H54 (cell line): ENCODE measurements at regions not wholly inside any gene's neighbourhood (a gene's known extent, or its start where the extent isn't known, plus 50 kb on each side); places are given as distances from the start of the nearest gene placed in this dataset.

Experiments used
- DNase-seq: peaks from one replicate; pipeline ENCODE4 v3.0.0; 2011; ENCODE audit warnings: low spot score, mixed read lengths; ENCODE audit not compliant: insufficient read length
- FAIRE-seq: peaks from 3 replicates; lab custom pipeline; 2011; peaks lifted over from hg19 to GRCh38; lab: Jason Lieb, UNC
- POLR2A ChIP-seq: IDR thresholded peaks from 2 replicates; pipeline ENCODE4 v1.6.1; 2011; ENCODE audit warnings: low read depth, mild to moderate bottlenecking, low read length

DNA sequence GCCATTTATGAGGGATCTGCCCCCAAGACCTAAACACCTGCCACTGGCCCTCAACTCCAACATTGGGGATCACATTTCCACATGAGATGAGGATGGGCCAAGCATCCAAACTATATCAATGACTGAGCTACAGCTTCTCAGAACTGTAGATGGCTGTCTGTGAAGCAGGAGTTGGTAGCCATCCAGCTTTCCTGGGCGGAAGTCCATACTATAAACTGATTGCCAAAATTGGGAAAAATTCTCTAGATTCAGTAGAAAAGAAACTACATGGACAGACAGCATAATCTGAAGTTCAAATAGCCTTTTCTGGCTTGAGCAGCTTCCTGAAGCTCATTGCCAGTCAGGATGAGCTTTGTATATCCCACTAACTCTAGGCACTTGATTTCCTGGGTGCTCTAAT is 214.7 kb upstream of the ZBTB20 start:
- no peak for TF ChIP-seq POLR2A
- FAIRE-seq (no peak), DNase-seq (no peak)

GRCh38 chr3:115363071-115363470 is 216.0 kb upstream of the ZBTB20 start:
- FAIRE-seq (peak; percentile 64), DNase-seq (no peak)
- no peak for TF ChIP-seq POLR2A

GRCh38 chr3:115369021-115369420 is 221.9 kb upstream of the ZBTB20 start:
- FAIRE-seq = no peak
- TF ChIP-seq POLR2A = no peak
- no peak for DNase-seq

- FAIRE-seq (no peak), DNase-seq (no peak)
- TF ChIP-seq POLR2A = no peak
Observed at GRCh38 chr3:115375362-115375761, 228.3 kb upstream of the ZBTB20 start.

DNA sequence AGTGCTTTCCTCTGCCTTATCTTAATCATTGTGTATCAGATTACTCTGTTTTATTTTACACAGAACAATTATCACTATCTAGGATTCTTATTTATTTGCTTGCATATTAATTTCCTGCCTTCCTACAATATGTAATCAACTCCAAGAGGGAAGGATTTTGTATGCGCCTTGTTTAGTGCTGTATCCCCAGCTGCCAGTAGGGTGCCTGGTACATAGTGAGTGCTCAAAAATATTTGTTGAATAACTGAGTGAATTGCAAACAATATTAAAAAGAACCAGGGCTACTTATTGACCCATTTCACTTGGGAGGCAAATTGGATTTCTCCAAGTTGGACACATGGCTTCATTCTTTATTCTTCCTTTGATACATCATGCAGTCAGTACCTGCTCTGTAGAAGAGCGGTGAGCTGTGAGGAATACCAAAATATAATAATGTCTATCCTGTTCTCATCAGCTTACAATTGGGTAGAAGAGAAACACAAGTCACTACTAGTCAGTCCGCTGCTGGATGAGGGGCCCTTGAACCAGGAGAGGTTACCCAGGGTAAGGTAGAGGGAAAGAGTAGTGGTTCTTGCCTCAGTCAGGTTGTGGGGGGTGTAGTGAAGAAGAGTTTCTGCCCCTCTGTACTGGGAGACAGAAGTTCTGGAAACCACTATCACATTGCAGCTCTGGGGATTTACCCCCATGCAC is 233.9 kb upstream of the ZBTB20 start:
- DNase-seq (no peak), FAIRE-seq (no peak)
- no peak for TF ChIP-seq POLR2A

- FAIRE-seq (no peak), DNase-seq (no peak)
- TF ChIP-seq POLR2A = no peak
Observed at GRCh38 chr3:115381573-115381912, 234.5 kb upstream of the ZBTB20 start.

- FAIRE-seq (no peak), DNase-seq (no peak)
Observed at GRCh38 chr3:115381931-115382330, 234.8 kb upstream of the ZBTB20 start.

GRCh38 chr3:115384381-115384780 is 237.3 kb upstream of the ZBTB20 start:
- TF ChIP-seq POLR2A = no peak
- no peak for FAIRE-seq
- DNase-seq = no peak

More at GRCh38 chr3:115381931-115382330, 234.8 kb upstream of the ZBTB20 start:
- no peak for TF ChIP-seq POLR2A

DNA sequence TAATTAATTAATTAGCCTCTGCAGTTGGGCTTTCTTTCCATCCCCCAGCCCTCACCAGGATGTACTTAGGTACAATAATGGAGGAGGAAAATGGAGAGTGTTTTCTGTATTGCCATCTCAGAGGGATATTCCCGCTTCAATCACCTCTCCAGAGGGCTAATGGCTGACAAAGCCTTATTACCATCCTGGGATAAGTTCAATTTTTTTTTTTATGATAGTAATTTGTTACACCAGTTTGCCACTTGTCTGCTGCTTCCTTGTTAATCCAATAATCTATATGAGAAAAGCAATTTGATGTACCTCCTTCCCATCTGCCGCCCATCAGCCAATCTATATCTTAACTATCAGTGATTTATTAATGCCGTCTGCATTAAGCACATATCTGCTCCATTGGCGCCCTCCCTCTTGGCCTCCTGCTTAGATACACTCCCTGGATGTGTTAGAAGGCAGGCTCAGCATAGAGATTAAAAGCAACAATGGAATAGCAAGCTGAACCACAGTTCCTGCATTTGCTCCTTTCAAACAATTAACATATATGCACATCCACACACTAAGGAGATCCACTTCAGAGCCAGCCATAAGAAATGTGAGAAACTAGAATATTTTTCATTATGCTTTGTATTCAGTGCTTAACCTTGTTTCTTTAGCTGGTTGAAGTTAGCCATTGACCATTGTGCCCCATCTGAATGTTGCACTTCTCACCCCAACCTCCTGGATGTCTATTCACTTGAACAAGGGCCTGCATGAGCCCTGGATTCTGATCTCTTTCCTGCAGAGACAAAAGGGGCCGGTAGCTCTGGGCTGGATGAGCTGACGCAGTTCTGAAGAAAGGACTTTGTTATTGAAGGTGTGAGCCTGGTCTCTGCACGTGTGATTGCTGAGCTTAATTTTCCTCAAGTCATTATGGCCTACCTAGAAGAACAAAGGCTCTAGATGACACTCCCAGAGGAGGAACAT is 237.3 kb upstream of the GAP43 start:
- DNase-seq = no peak
- no peak for TF ChIP-seq POLR2A

DNA sequence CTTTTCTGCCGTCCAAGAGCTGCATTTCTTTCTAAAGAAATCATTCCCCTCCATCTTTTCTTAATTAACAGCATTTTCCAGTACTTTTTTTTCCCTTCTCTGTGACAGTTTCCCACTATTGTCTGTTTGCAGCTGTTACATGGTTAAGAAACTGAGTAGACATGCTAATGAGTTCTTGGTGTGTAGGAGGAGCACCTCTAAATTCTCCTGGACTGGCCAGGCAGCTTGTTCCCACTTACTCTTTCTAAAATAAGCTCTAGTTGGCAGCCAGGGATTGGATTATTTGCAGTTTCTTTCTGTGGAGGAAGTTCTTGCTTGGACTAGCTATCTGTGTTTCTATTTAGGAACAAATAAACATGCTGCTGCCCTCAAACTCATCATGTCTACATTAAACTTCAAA is 235.1 kb upstream of the GAP43 start:
- FAIRE-seq (no peak), DNase-seq (no peak)
- TF ChIP-seq POLR2A = no peak

More for the DNA sequence above, 237.3 kb upstream of the GAP43 start:
- FAIRE-seq = no peak

GRCh38 chr3:115388811-115389210 is 234.5 kb upstream of the GAP43 start:
- DNase-seq = no peak
- TF ChIP-seq POLR2A = no peak
- no peak for FAIRE-seq

GRCh38 chr3:115396801-115397200 is 226.5 kb upstream of the GAP43 start:
- no peak for TF ChIP-seq POLR2A
- no peak for DNase-seq
- no peak for FAIRE-seq

DNA sequence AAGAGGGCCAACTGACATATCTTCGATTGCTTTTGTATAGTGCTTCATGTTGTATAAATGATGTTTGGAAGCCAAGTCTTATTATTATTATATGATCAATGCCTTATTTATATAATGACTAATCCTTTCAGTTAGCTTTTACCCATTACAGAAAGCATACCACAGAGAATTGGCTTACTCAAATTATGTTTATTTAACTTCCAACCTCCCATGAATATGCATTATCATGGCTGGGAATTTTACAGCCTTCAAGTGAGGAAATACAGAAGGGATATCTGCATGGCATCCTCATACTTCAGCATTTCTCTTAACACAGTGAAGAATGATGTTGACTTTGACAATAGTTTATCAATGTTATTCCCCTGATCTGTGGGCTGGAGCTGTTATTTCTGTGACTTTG is 225.9 kb upstream of the GAP43 start:
- FAIRE-seq (no peak), DNase-seq (no peak)
- TF ChIP-seq POLR2A = no peak

DNA sequence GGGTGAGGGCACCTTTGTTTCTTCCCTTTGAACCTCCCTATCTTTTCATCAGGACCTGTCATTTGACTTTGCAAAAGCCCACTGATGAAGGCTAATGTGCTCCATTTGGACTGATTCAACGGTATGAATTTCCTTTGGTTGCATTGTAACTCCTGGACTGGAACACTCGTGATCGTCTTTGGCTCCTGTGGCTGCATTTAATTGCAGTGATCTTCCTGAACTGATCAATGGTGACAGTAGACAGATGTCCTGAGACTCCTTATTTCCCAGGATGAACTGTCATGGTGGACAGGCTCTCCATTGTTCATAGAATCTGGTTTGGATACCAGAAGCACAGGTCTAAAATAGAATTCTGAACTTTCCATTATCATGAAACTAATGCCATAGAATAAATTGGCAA is 224.8 kb upstream of the GAP43 start:
- DNase-seq (no peak), FAIRE-seq (no peak)
- TF ChIP-seq POLR2A = no peak
